GM18505 (cell line): ENCODE measurements at regions not wholly inside any gene's neighbourhood (a gene's known extent, or its start where the extent isn't known, plus 50 kb on each side); places are given as distances from the start of the nearest gene placed in this dataset.

Source experiments
- ATAC-seq: cut with Tn5 transposase; IDR thresholded peaks from one replicate; pipeline ENCODE4 v1.9.1; 2021; ENCODE audit not compliant: unreplicated experiment
- POLR2A ChIP-seq: IDR thresholded peaks from 4 replicates; pipeline ENCODE4 v1.6.1; 2011; ENCODE audit warnings: borderline replicate concordance; ENCODE audit not compliant: insufficient read depth, insufficient read length; ENCODE audit errors: extremely low read depth

DNA sequence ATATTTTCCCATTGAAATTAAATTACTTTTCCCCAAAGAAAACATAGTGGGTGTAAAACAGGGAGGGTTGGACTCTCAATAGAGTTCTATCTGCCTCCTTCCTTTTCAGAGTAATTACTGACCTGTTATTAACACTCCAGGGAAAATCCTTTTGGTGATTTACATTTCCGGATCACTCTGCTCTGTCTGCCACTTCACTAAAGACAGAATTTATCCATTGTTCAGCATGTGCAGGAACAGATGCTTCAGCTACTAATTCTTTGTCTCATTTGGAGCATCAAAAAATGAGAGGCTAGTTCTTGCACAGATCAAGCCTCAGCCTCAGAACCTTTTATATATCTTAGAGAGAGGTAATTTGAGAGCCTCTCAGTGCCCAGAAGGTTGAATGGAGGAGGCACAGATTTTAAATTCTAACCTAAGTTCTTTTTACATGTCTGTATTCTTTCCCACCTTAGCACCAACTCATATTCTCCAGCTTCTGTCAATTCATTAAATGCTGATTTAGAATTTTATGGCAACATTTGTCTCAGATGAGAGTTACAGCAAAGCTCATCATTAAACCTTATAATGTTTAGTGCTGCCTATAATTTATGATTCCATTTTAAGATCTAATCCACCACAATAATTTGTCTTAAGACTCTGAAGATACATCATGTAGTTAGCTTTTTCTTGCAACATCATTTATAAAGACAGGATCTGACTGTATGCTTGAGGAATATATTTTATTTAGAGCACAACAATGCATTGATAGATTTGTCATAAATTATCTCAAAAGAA, 1494.4 kb downstream of the STIM2 start:
- no peak for ATAC-seq
- no peak for TF ChIP-seq POLR2A

DNA sequence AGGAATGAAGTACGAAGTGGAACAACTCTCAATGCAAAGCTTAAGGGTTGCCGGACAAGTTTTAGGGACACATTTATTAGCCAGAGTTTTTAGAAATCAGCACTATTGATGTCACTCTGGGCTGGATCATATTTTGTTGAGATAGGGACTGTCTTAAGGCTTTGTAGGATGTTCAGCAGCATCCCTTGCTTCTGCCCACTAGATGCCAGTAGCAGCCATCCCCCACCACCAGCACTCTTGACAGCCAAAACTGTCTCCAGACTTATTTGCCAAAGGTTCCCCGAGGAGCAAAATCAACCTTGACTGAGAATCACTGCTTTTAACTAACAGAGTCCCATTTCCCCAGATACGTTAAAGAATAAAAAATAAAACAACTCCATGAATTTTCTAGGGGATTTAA, 1497.3 kb downstream of the STIM2 start:
- no peak for ATAC-seq
- no peak for TF ChIP-seq POLR2A

DNA sequence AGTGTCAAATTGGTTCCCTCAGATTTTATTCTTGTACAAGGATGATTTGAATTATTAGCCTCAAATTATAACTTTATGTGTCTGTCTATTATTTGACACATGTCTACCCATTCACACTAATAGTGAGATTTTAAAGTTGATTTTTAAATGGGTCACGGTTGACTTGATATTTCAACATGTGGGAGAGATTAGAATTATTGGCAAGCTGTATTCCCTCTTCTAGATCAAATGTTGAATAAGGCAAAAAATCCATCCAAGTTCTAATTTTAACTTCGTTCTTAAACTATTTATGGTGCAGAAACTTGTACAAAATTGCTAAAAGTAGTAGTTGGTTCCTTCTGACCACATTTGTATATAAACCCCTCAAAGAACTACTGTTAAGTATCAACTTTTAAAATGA, 1498.0 kb downstream of the STIM2 start:
- no peak for TF ChIP-seq POLR2A
- no peak for ATAC-seq

DNA sequence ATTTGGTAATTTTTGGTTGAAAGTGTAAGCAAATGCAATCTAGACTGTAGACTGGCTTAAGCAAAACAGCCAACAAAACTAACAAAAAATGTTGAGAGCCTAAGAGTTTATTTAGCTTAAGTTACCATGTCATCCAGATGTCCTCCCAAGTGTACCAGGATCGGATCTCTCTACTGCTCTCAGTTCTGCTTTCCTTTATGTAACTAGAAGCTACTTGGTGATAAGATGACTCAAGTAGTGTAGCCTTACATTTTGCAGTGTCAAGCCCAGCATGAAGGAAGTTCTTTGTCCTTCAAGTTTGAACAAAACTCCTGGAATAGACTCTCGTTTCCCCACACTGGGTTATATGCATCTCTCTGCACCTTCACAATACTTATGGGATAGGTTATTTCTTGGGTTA, 1500.0 kb downstream of the STIM2 start:
- TF ChIP-seq POLR2A = no peak
- ATAC-seq = no peak

DNA sequence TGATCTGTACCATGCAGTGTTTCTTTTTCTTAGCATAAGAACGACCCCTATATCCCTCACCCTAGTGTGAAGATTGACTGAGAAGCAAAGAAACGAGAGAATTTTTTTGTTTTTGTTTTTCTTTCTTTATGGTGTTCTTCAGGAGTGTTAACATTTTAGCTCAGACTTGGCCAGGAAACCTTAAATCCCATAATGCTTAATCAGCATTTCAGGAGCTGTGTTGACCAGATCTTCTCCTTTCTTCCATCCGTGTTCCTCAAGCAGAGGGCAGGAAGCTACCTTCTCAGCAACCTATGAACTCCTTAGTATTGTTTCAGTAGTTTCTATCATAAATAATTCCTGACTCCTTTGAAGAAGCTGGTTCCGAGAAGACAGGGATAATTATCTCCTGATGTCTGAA, 1501.5 kb downstream of the STIM2 start:
- no peak for ATAC-seq

DNA sequence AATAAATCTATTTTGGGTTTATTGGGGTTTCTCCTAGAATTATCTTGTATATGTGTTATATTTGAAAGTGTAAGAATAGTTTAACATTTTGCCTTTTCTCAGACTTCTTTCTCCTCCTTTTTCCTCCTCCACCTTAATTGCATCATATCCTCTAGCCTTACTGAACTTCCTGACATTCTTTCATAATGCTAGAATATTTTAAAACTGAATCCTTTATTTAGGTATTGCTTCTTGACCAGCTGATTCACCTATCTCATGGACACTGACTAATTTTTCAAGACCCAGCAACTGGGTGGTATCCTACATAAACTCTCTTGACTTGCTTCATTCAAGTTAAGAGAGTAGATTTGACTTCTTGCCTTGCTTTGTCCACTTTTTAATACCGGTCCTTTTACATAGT, 1508.9 kb downstream of the STIM2 start:
- ATAC-seq = no peak
- no peak for TF ChIP-seq POLR2A

More for the DNA sequence above, 1501.5 kb downstream of the STIM2 start:
- TF ChIP-seq POLR2A = no peak

DNA sequence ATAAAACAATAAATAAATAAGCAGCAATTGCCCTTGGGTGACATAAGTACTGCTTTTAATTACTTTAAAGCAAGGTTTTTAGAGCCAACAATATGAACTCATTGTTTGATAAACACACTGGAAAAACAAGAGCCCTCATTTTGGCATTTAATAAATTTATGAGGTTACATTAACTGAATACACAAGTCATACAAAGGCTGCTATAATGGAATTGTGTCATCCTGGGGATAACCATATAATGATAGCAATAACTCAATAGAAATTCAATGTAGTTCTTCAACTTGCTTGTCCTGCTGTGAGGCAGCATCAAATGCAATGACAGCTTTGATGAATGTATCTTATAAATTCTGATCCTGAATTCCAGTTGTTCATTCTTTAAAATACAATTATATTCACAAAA, 1512.5 kb downstream of the STIM2 start:
- no peak for TF ChIP-seq POLR2A
- ATAC-seq = no peak

DNA sequence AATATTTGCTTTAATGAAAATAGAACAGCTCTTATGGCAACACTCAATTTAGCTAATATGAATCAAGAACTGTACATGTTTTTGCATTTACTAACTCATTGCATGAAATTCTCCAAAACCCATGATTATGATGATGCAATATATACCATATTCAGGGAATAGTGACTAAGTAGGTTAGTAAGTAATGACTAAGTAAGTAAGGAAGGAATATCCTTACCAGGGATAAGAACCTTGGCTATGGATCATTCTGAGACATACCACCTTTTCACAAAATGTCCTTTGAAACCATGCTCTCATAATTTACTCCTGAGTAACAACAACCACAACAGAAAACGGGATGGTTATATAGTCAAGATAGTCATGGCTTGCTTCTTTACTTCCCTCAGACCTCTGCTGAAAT, 1513.0 kb downstream of the STIM2 start:
- TF ChIP-seq POLR2A = no peak

DNA sequence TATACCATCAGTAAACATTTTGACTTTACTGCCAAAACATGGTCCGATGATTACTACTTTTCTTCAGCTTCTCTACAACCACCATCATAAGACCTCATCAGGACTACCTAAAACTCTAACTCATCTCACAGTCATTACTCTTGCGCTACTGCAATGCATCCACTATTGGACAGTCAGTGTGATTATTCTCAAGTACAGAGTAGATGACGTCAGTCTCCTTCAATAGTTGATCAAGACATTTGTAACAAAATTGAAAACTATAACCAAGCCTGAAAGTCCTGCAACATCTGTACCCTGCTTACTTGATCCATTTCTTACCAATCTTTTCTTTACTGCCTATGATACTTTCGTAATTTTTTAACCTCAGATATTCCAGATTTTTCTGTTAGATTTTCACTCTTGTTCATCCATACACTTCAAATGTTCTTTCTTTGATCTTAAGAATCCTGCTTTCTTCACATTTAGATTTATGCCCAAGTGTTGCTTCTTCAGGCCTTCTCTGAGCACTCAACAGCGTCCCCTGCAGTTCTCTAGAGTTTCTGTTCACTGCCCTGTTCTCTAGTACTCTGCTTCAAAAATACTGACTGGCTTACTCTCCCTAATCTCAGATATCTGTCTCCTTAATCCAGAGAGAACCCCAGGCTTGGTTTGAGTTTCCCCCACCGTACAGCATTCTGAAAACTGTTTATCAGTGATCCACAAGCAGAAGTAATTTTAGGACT, 1517.6 kb downstream of the STIM2 start:
- TF ChIP-seq POLR2A = no peak
- ATAC-seq = no peak

More for the DNA sequence above, 1513.0 kb downstream of the STIM2 start:
- no peak for ATAC-seq

DNA sequence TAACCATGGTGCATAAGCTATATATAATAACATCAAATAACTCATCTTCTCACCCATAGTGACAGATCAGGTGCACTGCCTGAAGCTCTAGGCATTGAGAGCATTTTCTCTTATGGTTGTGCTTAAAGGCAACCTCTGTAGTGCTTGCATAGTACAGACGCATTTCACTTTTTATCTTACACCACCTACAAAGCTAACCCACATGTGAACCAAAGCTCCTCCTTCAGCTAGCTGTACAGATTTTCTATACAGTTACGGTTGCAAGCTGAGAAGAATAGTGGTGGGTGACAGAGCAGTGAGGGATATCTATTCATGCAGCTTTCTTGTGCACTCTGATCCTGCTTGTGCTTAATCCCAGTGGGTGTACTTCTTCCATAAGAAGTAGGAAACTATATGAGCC, 1525.2 kb downstream of the STIM2 start:
- ATAC-seq = no peak

DNA sequence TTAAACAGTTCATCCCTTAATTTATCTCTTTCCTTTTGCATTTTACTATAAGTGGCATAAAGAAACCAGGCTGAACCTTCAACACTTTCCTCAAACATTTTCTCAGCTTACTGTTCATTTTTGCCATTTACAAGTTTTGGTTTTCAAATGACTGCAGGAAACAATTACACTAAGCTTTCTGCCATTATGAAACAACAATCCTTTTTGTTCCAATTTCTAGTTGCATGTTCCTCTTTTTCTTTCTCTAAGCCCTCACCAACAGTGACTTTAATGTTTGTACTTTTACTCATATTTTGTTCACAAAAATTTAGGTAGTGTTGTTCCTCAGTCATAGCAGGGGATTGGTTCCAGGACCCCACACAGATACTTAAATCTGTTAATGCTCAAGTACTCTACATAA, 1526.1 kb downstream of the STIM2 start:
- TF ChIP-seq POLR2A = no peak
- no peak for ATAC-seq

More for the DNA sequence above, 1525.2 kb downstream of the STIM2 start:
- no peak for TF ChIP-seq POLR2A

DNA sequence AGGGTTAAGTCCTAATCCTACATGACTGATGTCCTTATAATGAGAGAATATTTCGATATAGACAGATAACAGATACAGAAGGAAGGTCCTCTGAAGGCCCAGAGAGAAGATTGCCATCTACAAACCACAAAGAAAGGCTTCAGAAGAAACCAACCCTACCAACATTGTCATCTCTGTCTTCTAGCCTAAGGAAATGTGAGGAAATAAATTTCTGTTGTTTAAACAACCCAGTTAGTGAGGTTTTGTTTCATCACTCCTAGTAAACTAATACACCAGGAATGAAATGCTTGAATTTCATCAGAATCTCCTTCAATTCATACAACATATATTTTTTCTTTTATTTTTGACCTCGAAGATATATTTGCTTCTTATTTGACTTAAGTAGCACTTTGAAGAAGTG, 1527.8 kb downstream of the STIM2 start:
- ATAC-seq = no peak

DNA sequence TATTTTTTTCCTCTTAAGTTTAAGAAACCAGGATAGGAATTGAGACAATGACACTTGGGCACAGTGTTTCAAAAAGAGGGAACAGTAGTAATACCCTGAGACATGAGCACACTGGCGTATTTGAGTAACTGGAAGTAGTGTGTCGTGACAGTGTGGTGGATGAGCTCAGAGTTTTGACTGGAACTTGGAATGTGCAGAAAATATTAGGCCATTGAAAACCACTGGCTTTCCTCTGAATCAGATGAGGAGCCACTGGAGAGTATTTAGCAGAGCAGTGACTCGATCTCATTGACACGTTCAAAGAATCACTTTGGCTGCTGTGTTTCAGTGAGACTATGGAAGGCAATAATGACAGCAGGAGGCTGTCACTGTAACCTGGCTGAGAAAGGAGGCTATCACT, 1531.2 kb downstream of the STIM2 start:
- no peak for TF ChIP-seq POLR2A
- no peak for ATAC-seq

More for the DNA sequence above, 1527.8 kb downstream of the STIM2 start:
- no peak for TF ChIP-seq POLR2A

DNA sequence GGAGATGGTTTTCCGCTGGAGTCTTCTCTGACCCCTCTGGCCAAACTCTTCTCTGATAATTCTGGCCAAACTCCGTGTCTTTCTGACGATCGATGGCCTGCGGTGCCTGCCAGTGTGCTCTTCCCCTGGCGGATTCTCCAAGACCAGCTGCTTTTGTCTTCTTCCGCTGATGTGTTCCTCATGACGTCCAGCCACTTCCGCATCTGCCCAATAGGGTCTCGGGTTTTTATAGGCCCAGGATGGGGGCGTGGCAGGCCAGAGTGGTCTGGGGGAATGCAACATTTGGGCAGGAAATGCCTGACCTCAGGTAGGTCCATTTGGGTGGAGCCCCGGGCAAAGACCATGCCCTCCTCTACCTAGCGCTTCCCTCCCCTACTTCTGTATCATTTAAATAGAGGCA, 1542.1 kb downstream of the STIM2 start:
- no peak for ATAC-seq

DNA sequence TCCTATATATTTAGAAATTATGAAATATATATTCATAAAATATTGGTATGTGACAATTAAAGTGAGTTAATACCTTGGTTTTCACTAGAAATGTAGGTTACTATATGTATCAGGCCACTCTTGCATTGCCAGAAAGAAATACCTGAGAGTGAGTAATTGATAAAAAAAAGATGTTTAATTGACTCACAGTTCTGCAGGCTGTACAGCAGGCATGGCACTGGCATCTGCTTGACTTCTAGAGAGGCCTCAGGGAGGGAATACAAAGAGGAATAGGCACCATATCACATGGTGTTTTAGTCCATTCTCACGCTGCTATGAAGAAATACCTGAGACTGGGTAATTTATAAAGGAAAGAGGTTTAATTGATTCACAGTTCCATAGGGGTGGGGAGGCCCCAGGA, 1560.6 kb downstream of the STIM2 start:
- ATAC-seq = no peak
- TF ChIP-seq POLR2A = no peak

More for the DNA sequence above, 1542.1 kb downstream of the STIM2 start:
- no peak for TF ChIP-seq POLR2A

DNA sequence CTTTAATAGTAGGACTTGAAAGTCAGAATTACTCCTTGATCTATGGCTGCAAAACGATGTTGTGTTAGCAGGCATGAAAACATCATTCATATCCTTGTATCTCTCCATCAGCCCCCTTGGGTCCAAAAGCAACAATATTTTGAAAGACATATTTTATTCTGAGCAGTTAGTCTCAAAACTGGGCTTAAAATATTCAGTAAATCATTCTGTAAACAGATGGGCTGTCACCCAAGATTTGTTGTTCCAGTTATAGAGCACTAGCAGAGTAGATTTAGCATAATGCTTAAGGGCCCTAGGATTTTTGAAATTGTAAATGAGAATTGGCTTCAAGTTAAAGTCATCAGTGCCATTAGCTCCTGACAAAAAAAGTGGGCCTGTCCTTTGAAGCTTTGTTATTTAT, 1565.6 kb downstream of the STIM2 start:
- no peak for TF ChIP-seq POLR2A
- ATAC-seq = no peak
